22Rv1 (cell line): ENCODE measurements at regions not wholly inside any gene's neighbourhood (a gene's known extent, or its start where the extent isn't known, plus 50 kb on each side); places are given as distances from the start of the nearest gene placed in this dataset.

ENCODE experiments used
- ZFX ChIP-seq: fragments of 450-650 bp; IDR thresholded peaks from 2 replicates; pipeline ENCODE4 v1.6.1; 2017; ENCODE audit warnings: antibody characterized with exemption, borderline replicate concordance
- TF ChIP-seq, protein P1 (sequence below): fragments of 450-650 bp; IDR thresholded peaks from 2 replicates; pipeline ENCODE4 v1.5.1; 2017; ENCODE audit warnings: mild to moderate bottlenecking

DNA sequence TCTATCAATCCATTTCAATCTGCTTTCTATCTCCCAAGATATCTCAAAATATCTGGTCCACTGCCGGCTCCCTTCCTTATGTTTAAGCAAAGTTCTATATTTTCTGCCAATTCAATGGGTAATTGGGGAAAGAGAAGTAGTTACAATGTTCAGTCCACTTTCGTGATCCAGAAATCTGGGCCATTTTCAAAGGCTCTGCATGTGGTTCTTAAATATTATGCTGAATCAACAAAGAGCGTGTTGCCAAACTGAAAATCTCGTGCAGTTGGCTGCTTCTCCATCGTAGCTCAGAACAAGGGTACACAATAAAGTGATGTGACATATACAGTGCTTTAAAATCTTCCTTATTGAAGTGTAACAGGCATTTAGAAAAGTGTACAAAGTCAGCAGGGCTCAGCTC, 863.1 kb downstream of the RNF144A start:
- TF ChIP-seq, protein P1, sequence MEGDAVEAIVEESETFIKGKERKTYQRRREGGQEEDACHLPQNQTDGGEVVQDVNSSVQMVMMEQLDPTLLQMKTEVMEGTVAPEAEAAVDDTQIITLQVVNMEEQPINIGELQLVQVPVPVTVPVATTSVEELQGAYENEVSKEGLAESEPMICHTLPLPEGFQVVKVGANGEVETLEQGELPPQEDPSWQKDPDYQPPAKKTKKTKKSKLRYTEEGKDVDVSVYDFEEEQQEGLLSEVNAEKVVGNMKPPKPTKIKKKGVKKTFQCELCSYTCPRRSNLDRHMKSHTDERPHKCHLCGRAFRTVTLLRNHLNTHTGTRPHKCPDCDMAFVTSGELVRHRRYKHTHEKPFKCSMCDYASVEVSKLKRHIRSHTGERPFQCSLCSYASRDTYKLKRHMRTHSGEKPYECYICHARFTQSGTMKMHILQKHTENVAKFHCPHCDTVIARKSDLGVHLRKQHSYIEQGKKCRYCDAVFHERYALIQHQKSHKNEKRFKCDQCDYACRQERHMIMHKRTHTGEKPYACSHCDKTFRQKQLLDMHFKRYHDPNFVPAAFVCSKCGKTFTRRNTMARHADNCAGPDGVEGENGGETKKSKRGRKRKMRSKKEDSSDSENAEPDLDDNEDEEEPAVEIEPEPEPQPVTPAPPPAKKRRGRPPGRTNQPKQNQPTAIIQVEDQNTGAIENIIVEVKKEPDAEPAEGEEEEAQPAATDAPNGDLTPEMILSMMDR = no peak
- TF ChIP-seq ZFX = no peak
